Glutamatergic neuron (in vitro differentiated cells): ENCODE measurements at regions not wholly inside any gene's neighbourhood (a gene's known extent, or its start where the extent isn't known, plus 50 kb on each side); places are given as distances from the start of the nearest gene placed in this dataset.

Experiments
- DNase-seq: peaks from one replicate; pipeline ENCODE4 v3.0.0; 2022
- H3K27ac Mint-ChIP-seq: one replicate; pipeline ENCODE4 v1.8.0; 2020; ENCODE audit warnings: mild to moderate bottlenecking, mixed read lengths, inconsistent platforms; ENCODE audit not compliant: unreplicated experiment
- H3K27me3 Mint-ChIP-seq: one replicate; pipeline ENCODE4 v1.8.0; 2020; ENCODE audit warnings: mild to moderate bottlenecking, moderate library complexity, mixed read lengths, inconsistent platforms; ENCODE audit not compliant: unreplicated experiment
- H3K36me3 Mint-ChIP-seq: one replicate; pipeline ENCODE4 v1.8.0; 2020; ENCODE audit warnings: mild to moderate bottlenecking, mixed read lengths, inconsistent platforms; ENCODE audit not compliant: unreplicated experiment
- H3K4me1 Mint-ChIP-seq: one replicate; pipeline ENCODE4 v1.8.0; 2020; ENCODE audit warnings: mild to moderate bottlenecking, low read depth, mixed read lengths, inconsistent platforms; ENCODE audit not compliant: unreplicated experiment
- H3K4me3 Mint-ChIP-seq: one replicate; pipeline ENCODE4 v1.8.0; 2020; ENCODE audit warnings: mild to moderate bottlenecking, mixed read lengths, inconsistent platforms; ENCODE audit not compliant: unreplicated experiment
- H3K9me3 Mint-ChIP-seq: one replicate; pipeline ENCODE4 v1.8.0; 2020; ENCODE audit warnings: mild to moderate bottlenecking, moderate library complexity, mixed read lengths, inconsistent platforms; ENCODE audit not compliant: unreplicated experiment
- TF ChIP-seq, protein P1 (sequence below): fragments of 200-600 bp; sonication (generic); IDR thresholded peaks from one replicate; pipeline ENCODE4 v1.5.0; 2021; ENCODE audit not compliant: partially characterized antibody, unreplicated experiment

GRCh38 chr14:58798173-58798572, 160.4 kb downstream of the DACT1 start:
- Mint-ChIP-seq H3K4me1 (peaks cover 15% of the 10 kb centered on the region), H3K36me3 (peaks cover 9% of the 10 kb centered on the region), H3K4me3 (no peak overlapping the region), H3K27ac (no peak overlapping the region), H3K9me3 (peaks cover 3% of the 10 kb centered on the region), H3K27me3 (no peaks in the 10 kb centered on the region)
- no peak for DNase-seq
- TF ChIP-seq, protein P1, sequence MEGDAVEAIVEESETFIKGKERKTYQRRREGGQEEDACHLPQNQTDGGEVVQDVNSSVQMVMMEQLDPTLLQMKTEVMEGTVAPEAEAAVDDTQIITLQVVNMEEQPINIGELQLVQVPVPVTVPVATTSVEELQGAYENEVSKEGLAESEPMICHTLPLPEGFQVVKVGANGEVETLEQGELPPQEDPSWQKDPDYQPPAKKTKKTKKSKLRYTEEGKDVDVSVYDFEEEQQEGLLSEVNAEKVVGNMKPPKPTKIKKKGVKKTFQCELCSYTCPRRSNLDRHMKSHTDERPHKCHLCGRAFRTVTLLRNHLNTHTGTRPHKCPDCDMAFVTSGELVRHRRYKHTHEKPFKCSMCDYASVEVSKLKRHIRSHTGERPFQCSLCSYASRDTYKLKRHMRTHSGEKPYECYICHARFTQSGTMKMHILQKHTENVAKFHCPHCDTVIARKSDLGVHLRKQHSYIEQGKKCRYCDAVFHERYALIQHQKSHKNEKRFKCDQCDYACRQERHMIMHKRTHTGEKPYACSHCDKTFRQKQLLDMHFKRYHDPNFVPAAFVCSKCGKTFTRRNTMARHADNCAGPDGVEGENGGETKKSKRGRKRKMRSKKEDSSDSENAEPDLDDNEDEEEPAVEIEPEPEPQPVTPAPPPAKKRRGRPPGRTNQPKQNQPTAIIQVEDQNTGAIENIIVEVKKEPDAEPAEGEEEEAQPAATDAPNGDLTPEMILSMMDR = no peak

DNA sequence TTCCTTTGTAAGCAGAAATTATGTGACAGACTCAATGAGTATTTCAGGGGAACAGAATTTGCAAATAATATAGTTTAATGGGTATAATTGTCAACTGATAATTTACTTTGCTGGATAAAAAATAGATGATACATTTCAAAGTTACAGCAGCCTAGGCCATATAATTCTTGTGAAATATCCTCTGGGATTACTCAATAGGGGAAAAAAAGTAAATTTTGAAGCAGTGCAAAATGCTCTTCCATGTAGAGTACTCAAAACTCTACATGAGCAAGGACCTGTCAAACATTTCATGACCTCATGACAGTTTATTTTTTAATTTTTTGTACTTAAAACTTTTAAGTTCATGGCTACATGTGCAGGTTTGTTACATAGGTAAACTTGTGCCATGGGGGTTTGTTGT, 163.3 kb downstream of the DACT1 start:
- peaks cover 13% of the 10 kb centered on the region for H3K36me3 Mint-ChIP-seq
- peaks cover 14% of the 10 kb centered on the region for H3K4me1 Mint-ChIP-seq
- TF ChIP-seq, protein P1 = no peak
- peaks cover 6% of the 10 kb centered on the region for H3K9me3 Mint-ChIP-seq
- H3K27ac Mint-ChIP-seq = no peak overlapping the region
- H3K4me3 Mint-ChIP-seq = no peak overlapping the region
- no peak for DNase-seq
- H3K27me3 Mint-ChIP-seq = no peaks in the 10 kb centered on the region

DNA sequence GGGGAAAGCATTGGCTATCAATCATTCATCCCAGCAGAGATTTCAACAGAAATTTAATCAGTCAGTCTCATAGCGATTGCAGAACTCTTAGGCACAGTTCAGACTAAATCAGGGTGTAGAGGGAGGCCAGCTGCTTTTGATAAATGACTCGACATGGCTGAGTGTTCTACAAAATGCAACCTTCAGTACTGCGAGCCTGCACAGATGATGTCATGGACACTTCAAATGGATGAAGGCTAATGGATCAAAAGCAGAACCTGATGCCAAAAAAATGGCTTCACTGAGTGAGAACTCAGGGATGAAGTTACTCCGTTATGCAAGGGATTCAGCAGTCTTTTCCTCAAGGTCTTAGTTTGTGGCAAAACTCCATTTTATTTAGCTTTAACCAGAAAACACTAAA, 167.3 kb downstream of the DACT1 start:
- TF ChIP-seq, protein P1 = no peak
- H3K4me3 Mint-ChIP-seq = no peak overlapping the region
- no peak for DNase-seq
- peaks cover 13% of the 10 kb centered on the region for H3K36me3 Mint-ChIP-seq
- H3K9me3 Mint-ChIP-seq = peaks cover 6% of the 10 kb centered on the region
- no peak overlapping the region for H3K27ac Mint-ChIP-seq
- no peaks in the 10 kb centered on the region for H3K27me3 Mint-ChIP-seq
- H3K4me1 Mint-ChIP-seq = peaks cover 3% of the 10 kb centered on the region

- peaks cover 6% of the 10 kb centered on the region for H3K9me3 Mint-ChIP-seq
Observed at GRCh38 chr14:58805605-58806409, 168.0 kb downstream of the DACT1 start.

DNA sequence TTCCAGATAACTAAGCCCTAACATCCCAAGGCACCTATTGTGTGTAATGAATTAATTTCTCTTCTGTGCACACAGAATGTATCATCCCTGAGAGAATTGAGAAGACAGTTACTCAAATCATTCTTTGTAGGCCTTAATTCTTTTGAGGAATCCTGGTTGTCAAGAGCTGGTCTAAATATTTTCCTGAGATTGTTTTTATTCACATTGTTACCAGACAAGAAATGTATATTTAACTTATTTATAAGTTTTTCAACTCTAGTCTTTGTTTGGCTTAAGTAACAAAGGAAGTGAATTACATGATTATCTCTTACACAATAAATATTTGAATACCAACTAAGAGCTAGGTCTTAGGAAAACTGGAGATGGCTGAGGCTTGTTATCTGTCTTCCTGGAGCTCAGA, 169.4 kb downstream of the DACT1 start:
- H3K27me3 Mint-ChIP-seq = peaks cover 2% of the 10 kb centered on the region
- no peak overlapping the region for H3K27ac Mint-ChIP-seq
- peaks cover 13% of the 10 kb centered on the region for H3K4me1 Mint-ChIP-seq
- H3K4me3 Mint-ChIP-seq = no peak overlapping the region
- H3K9me3 Mint-ChIP-seq = peaks cover 6% of the 10 kb centered on the region
- no peak for DNase-seq
- TF ChIP-seq, protein P1 = no peak
- H3K36me3 Mint-ChIP-seq = peaks cover 12% of the 10 kb centered on the region

More at GRCh38 chr14:58805605-58806409, 168.0 kb downstream of the DACT1 start:
- no peak overlapping the region for H3K4me3 Mint-ChIP-seq
- TF ChIP-seq, protein P1 = no peak
- H3K36me3 Mint-ChIP-seq = peaks cover 13% of the 10 kb centered on the region
- peaks cover 3% of the 10 kb centered on the region for H3K4me1 Mint-ChIP-seq
- no peak for DNase-seq
- no peaks in the 10 kb centered on the region for H3K27me3 Mint-ChIP-seq
- H3K27ac Mint-ChIP-seq = no peak overlapping the region
